H1 (cell line): ENCODE measurements at regions not wholly inside any gene's neighbourhood (a gene's known extent, or its start where the extent isn't known, plus 50 kb on each side); places are given as distances from the start of the nearest gene placed in this dataset.

ENCODE experiments used
- CTCF ChIA-PET: fragments of 300-600 bp; sonication (Branson Sonifier 250); formaldehyde crosslinking; loops from one replicate; lab custom pipeline; 2021; ENCODE audit not compliant: partially characterized antibody; lab: Charles Lee
- POLR2A ChIA-PET: fragments of 300-600 bp; sonication (Branson Sonifier 250); formaldehyde crosslinking; loops from one replicate; lab custom pipeline; 2021; ENCODE audit warnings: inconsistent platforms; ENCODE audit not compliant: partially characterized antibody; lab: Charles Lee
- DNase-seq, 2 experiments: peaks; one replicate each; pipeline versions ENCODE4 v3.0.0 to v3.0.0-alpha.2; 2010 to 2022; ENCODE audit warnings: low spot score in 2 of 2, low read depth in 1 of 2, mixed read lengths in 1 of 2
- FAIRE-seq: peaks from 2 replicates; lab custom pipeline; 2011; peaks lifted over from hg19 to GRCh38; lab: Jason Lieb, UNC
- H2AFZ ChIP-seq: 2 replicates; pipeline ENCODE4 v1.8.1; 2012; ENCODE audit warnings: low read length, inconsistent platforms
- H2AK5ac ChIP-seq: 2 replicates; pipeline ENCODE4 v1.6.1; 2013; ENCODE audit warnings: low read depth, low read length
- H2BK120ac ChIP-seq: replicated peaks from 2 replicates; pipeline ENCODE3; 2013; ENCODE audit warnings: low read depth, low read length, inconsistent platforms
- H2BK12ac ChIP-seq: 2 replicates; pipeline ENCODE4 v1.6.1; 2013; ENCODE audit warnings: low read depth, low read length
- H2BK15ac ChIP-seq: 2 replicates; pipeline ENCODE4 v1.6.1; 2013; ENCODE audit warnings: low read length
- H2BK20ac ChIP-seq: 2 replicates; pipeline ENCODE4 v1.6.1; 2013; ENCODE audit warnings: low read length
- H2BK5ac ChIP-seq: 2 replicates; pipeline ENCODE4 v1.6.1; 2013; ENCODE audit warnings: low read depth, low read length
- H3K14ac ChIP-seq: 2 replicates; pipeline ENCODE4 v1.6.1; 2013; ENCODE audit warnings: inconsistent platforms; ENCODE audit not compliant: insufficient read length
- H3K18ac ChIP-seq: 2 replicates; pipeline ENCODE4 v1.6.1; 2013; ENCODE audit warnings: low read length; ENCODE audit errors: extremely low read depth
- H3K23ac ChIP-seq: 2 replicates; pipeline ENCODE4 v1.6.1; 2013; ENCODE audit warnings: inconsistent platforms; ENCODE audit not compliant: insufficient read length
- H3K23me2 ChIP-seq: 2 replicates; pipeline ENCODE4 v1.6.1; 2013; ENCODE audit warnings: low read depth, low read length
- H3K27ac ChIP-seq: 2 replicates; pipeline ENCODE4 v1.6.1; 2011; ENCODE audit warnings: low read depth, low read length, inconsistent platforms
- H3K27me3 ChIP-seq, 4 experiments: replicated peaks in 1 of 4; 1 replicate in 1 of 4; 2 replicates in 3 of 4; pipeline versions ENCODE4 v1.6.1 to v1.8.1; 2011 to 2013; ENCODE audit warnings: low read length in 3 of 4, mild to moderate bottlenecking in 3 of 4, inconsistent platforms in 2 of 4, mixed read lengths in 2 of 4, moderate library complexity in 1 of 4; ENCODE audit not compliant: control insufficient read depth in 3 of 4, insufficient read depth in 3 of 4; ENCODE audit errors: extremely low read depth in 1 of 4
- H3K36me3 ChIP-seq, 4 experiments: 2 replicates each; pipeline versions ENCODE4 v1.6.1 to v1.8.1; 2011 to 2013; ENCODE audit warnings: mild to moderate bottlenecking in 4 of 4, low read length in 3 of 4, moderate library complexity in 2 of 4, control low read depth in 1 of 4, inconsistent platforms in 1 of 4; ENCODE audit not compliant: insufficient read depth in 4 of 4, control insufficient read depth in 2 of 4
- H3K4ac ChIP-seq: replicated peaks from 2 replicates; pipeline ENCODE3; 2013; ENCODE audit warnings: low read length, low read depth, mixed read lengths, inconsistent platforms; ENCODE audit not compliant: insufficient read length
- H3K4me1 ChIP-seq, 4 experiments: replicated peaks in 1 of 4; 1 replicate in 1 of 4; 2 replicates in 3 of 4; pipeline versions ENCODE4 v1.6.1 to v1.8.1; 2011 to 2013; ENCODE audit warnings: low read length in 3 of 4, inconsistent platforms in 2 of 4, mixed read lengths in 1 of 4; ENCODE audit not compliant: insufficient read depth in 4 of 4, control insufficient read depth in 3 of 4
- H3K4me2 ChIP-seq, 2 experiments: 2 replicates each; pipeline versions ENCODE4 v1.6.1 to v1.8.1; 2011 to 2013; ENCODE audit warnings: low read depth in 2 of 2, low read length in 2 of 2, control low read depth in 1 of 2, inconsistent platforms in 1 of 2, mild to moderate bottlenecking in 1 of 2; ENCODE audit not compliant: insufficient read depth in 1 of 2
- H3K4me3 ChIP-seq, 4 experiments: fragments of 200-600, 300-600 bp in 1 of 4; sonication (generic), shearing (Covaris generic), sonication (Bioruptor Twin) in 1 of 4; 2 replicates each; pipeline versions ENCODE4 v1.5.1 to v1.8.1; 2011 to 2016; ENCODE audit warnings: low read length in 4 of 4, low read depth in 3 of 4, control low read depth in 2 of 4, inconsistent platforms in 2 of 4, mild to moderate bottlenecking in 2 of 4, mixed read lengths in 1 of 4, moderate library complexity in 1 of 4; ENCODE audit not compliant: insufficient read depth in 2 of 4; ENCODE audit errors: extremely low read depth in 1 of 4
- H3K56ac ChIP-seq: replicated peaks from 2 replicates; pipeline ENCODE3; 2013; ENCODE audit warnings: low read depth, mild to moderate bottlenecking, mixed read lengths, low read length, inconsistent platforms; ENCODE audit not compliant: insufficient read length
- H3K79me1 ChIP-seq: 2 replicates; pipeline ENCODE4 v1.6.1; 2013; ENCODE audit warnings: low read depth, low read length, control low read depth
- H3K79me2 ChIP-seq, 2 experiments: 2 replicates each; pipeline versions ENCODE4 v1.6.1 to v1.8.1; 2012 to 2013; ENCODE audit warnings: low read length in 2 of 2, mild to moderate bottlenecking in 2 of 2, inconsistent platforms in 1 of 2; ENCODE audit not compliant: insufficient read depth in 2 of 2, control insufficient read depth in 1 of 2
- H3K9ac ChIP-seq, 4 experiments: replicated peaks in 1 of 4; 1 replicate in 1 of 4; 2 replicates in 3 of 4; pipeline versions ENCODE4 v1.6.1 to v1.8.1; 2011 to 2013; ENCODE audit warnings: low read depth in 3 of 4, low read length in 3 of 4, control low read depth in 2 of 4, mild to moderate bottlenecking in 2 of 4, moderate library complexity in 2 of 4, inconsistent platforms in 1 of 4; ENCODE audit errors: extremely low read depth in 1 of 4
- H3K9me3 ChIP-seq, 2 experiments: 2 replicates each; pipeline versions ENCODE4 v1.6.1 to v1.8.1; 2012 to 2013; ENCODE audit warnings: mild to moderate bottlenecking in 2 of 2, moderate library complexity in 2 of 2, control low read depth in 1 of 2, inconsistent platforms in 1 of 2, low read depth in 1 of 2, low read length in 1 of 2, mixed read lengths in 1 of 2; ENCODE audit not compliant: insufficient read depth in 2 of 2
- H4K20me1 ChIP-seq, 2 experiments: replicated peaks in 1 of 2; 2 replicates each; pipeline versions ENCODE3 to v1.8.1; 2011 to 2013; ENCODE audit warnings: inconsistent platforms in 2 of 2, low read length in 2 of 2, mild to moderate bottlenecking in 1 of 2; ENCODE audit not compliant: insufficient read depth in 2 of 2, control insufficient read depth in 1 of 2
- H4K5ac ChIP-seq: 2 replicates; pipeline ENCODE4 v1.6.1; 2013; ENCODE audit warnings: low read length, low read depth, mixed read lengths, inconsistent platforms; ENCODE audit not compliant: insufficient read length
- H4K8ac ChIP-seq: 2 replicates; pipeline ENCODE4 v1.8.0; 2013; ENCODE audit warnings: mild to moderate bottlenecking, moderate library complexity, low read length, inconsistent platforms; ENCODE audit not compliant: insufficient read depth; ENCODE audit errors: extremely low read depth
- H4K91ac ChIP-seq: replicated peaks from 2 replicates; pipeline ENCODE3; 2013; ENCODE audit warnings: low read length, mixed read lengths, inconsistent platforms; ENCODE audit not compliant: insufficient read length
- WGBS, 2 experiments: shearing (Covaris generic) in 1 of 2; methylation state at CpG; one replicate each; pipeline versions ENCODE4 v1.1.6 to v1.1.7; 2013 to 2015; ENCODE audit warnings: low lambda C conversion rate in 2 of 2, mixed read lengths in 2 of 2, inconsistent platforms in 1 of 2, low coverage in 1 of 2, missing lambda C conversion rate in 1 of 2; ENCODE audit not compliant: insufficient replicate concordance in 2 of 2, insufficient coverage in 1 of 2, insufficient read length in 1 of 2; ENCODE audit errors: extremely low coverage in 1 of 2, missing lambda C conversion rate in 1 of 2; 5-methylcytosine and 5-hydroxymethylcytosine counted together

DNA sequence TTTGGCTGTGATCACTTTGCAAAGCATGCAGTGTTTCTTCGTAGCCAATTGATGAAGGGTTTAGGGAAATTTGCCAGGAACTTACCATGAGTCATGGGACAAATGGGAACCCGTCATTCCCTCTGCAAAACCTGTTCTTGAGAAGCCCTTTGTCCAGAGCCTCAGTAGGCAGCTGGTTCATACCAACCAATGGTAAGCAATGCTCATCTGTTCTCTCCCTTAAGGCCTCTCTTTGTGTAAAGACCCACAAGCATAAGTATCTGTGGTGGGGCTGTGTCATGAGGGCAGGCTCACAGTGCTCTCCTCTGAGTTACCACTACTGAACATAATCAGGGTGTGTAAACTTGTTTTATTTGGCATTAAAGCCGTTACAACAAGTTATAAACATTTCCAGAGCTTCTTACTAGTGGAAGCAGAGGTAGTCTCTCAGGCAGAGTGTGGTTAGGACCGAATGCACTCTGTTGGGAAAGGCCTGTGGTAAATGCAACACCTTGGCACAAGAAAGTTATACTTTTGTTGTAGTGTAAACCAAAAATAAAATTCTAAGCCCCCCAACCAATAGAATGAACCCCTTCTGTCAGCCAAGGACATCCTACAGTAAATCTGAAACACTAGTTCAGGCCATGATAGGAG is 119.8 kb downstream of the SINHCAF start:
- Histone ChIP-seq H3K79me2 (no peaks in the 10 kb centered on the region), H4K5ac (no peak overlapping the region), H3K18ac (no peak overlapping the region), H4K8ac (no peak overlapping the region), H2AK5ac (no peak overlapping the region), H3K14ac (no peak overlapping the region), H4K91ac (peak overlapping the region; percentile 26), H3K23ac (no peak overlapping the region), H3K4me3 (no peak overlapping the region), H3K9me3 (no peaks in the 10 kb centered on the region), H3K4me2 (peak overlapping the region in 1 of 2 experiments; percentile 6; a peak in 1 of 4 replicates), H3K23me2 (no peaks in the 10 kb centered on the region), H3K27ac (peak overlapping the region; percentile 43; the same call in 1 of the 2 replicates), H3K79me1 (no peaks in the 10 kb centered on the region), H3K4me1 (peaks cover 0 to 12% (median 5%) of the 10 kb centered on the region in 4 experiments; a peak in 3 of 7 replicates), H2BK15ac (no peak overlapping the region), H2BK120ac (peak overlapping the region; percentile 13), H2BK20ac (no peak overlapping the region), H3K9ac (no peak overlapping the region; a peak in 1 of 7 replicates), H3K36me3 (no peaks in the 10 kb centered on the region), H3K27me3 (peaks cover 0 to 2% (median 0%) of the 10 kb centered on the region in 4 experiments; a peak in 1 of 7 replicates), H3K4ac (no peak overlapping the region), H3K56ac (no peak overlapping the region), H4K20me1 (no peaks in the 10 kb centered on the region), H2AFZ (peak overlapping the region; percentile 84), H2BK12ac (no peak overlapping the region), H2BK5ac (no peak overlapping the region)
- DNase-seq, result no peak
- ChIA-PET POLR2A (interaction anchor here (0.8 to 1.2 kb wide), 2 partner anchors 32 to 72 kb away, joined by 3 to 4 read pairs; no protein-coding TSS in a partner anchor), CTCF (interaction anchor here (1.0 to 1.4 kb wide), 4 partner anchors 26 to 66 kb away, joined by 3 to 4 read pairs (median 3); no protein-coding TSS in a partner anchor)
- FAIRE-seq, result peak; percentile 92
- 64% methylated on average over 4 of the region's 4 CpGs; no CpG with 5 or more reads in 1 of the 2 experiments for WGBS, 2 experiments
